ENCODE measurements at regions not wholly inside any gene's neighbourhood (a gene's known extent, or its start where the extent isn't known, plus 50 kb on each side); places are given as distances from the start of the nearest gene placed in this dataset.

DNA sequence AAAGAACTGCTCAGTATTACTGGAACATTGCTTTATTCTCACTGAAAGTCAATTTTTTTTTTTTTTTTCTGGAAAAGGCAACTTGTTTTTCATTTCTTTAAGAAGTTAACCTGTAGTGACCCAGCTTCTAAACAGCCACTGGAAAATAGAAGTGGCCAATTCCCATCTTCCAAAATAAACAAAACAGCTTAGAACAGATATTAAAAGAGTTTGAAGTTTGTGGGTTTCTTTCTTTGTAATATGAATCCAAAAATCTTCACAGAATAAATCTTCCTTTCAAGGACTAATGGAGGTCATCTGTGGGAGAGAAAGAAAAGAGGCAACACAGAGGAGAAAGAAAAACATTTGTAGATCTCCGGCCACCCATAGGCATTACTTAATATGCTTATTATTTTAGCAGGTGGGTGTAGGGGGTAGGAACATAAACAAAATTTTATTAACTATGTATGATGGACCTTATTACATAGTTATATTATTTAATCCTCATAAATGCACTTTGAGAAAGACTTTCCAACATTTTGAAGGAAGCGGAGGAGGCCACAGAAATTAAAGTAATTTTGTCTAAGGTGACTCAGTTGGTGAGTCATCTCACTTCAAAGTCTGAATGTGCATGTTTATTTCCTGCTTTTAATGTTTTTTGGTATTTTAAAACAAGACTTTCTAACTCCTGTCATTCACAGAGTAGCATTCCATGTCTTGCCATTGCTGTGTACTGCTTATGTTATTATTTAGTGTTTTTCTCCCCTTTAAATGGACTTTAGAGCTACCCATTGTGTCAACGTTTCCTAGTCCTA, 1791.8 kb upstream of the WWC1 start:
- no peak for DNase-seq (ENCODE audit: low spot score)
- WGBS (ENCODE audit: low lambda C conversion rate, missing lambda C conversion rate): 90% methylated on average over 3 of the region's 3 CpGs
- no peak overlapping the region for H2AFZ ChIP-seq
- H3K27ac ChIP-seq: no peak overlapping the region
- no peaks in the 10 kb centered on the region for H3K36me3 ChIP-seq (replicated peaks; ENCODE audit: insufficient read depth, low read depth)
- H4K20me1 ChIP-seq (ENCODE audit: insufficient read depth, poor library complexity, severe bottlenecking): no peaks in the 10 kb centered on the region
- H3K27me3 ChIP-seq: no peaks in the 10 kb centered on the region
- H3K4me3 ChIP-seq: no peak overlapping the region
- no peaks in the 10 kb centered on the region for H3K9me3 ChIP-seq (ENCODE audit: low read depth)
- no peaks in the 10 kb centered on the region for H3K9me2 ChIP-seq (replicated peaks; ENCODE audit: insufficient read depth)
- TF ChIP-seq, protein P1, sequence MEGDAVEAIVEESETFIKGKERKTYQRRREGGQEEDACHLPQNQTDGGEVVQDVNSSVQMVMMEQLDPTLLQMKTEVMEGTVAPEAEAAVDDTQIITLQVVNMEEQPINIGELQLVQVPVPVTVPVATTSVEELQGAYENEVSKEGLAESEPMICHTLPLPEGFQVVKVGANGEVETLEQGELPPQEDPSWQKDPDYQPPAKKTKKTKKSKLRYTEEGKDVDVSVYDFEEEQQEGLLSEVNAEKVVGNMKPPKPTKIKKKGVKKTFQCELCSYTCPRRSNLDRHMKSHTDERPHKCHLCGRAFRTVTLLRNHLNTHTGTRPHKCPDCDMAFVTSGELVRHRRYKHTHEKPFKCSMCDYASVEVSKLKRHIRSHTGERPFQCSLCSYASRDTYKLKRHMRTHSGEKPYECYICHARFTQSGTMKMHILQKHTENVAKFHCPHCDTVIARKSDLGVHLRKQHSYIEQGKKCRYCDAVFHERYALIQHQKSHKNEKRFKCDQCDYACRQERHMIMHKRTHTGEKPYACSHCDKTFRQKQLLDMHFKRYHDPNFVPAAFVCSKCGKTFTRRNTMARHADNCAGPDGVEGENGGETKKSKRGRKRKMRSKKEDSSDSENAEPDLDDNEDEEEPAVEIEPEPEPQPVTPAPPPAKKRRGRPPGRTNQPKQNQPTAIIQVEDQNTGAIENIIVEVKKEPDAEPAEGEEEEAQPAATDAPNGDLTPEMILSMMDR (IDR thresholded peaks at IDR 0.05; ENCODE audit: poor library complexity): no peak
- TF ChIP-seq EZH2phosphoT487 (IDR thresholded peaks at IDR 0.05; ENCODE audit: low read depth, severe bottlenecking, unreplicated experiment) (no peak), EZH2 (IDR thresholded peaks at IDR 0.05; ENCODE audit: borderline replicate concordance) (no peak)
- H3K79me2 ChIP-seq: no peaks in the 10 kb centered on the region
- no peaks in the 10 kb centered on the region for H3K4me1 ChIP-seq (ENCODE audit: insufficient read depth)
- H3K4me2 ChIP-seq: no peak overlapping the region

DNA sequence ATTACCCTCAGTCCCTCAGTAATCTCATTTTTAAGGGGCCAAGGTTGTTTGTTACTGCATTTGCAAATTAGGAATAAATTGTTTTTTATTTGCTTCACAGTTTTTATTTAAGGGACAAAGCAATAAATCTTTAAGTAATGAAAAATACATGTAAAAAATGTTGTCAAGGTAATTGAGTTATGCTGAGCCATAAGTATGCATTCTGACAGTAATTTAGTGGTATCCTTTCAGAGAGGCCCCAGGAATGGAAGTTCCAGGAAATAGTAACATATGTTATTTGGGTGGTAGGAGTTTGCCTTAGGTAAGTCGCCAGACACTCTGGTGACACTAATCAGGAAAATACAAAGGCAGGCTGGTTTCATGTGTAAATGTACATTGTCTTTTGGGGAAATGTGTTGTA, 1787.9 kb upstream of the WWC1 start:
- Histone ChIP-seq H3K27ac (no peak overlapping the region), H3K27me3 (no peaks in the 10 kb centered on the region), H4K20me1 (ENCODE audit: insufficient read depth, poor library complexity, severe bottlenecking) (no peaks in the 10 kb centered on the region), H3K4me1 (ENCODE audit: insufficient read depth) (no peaks in the 10 kb centered on the region), H3K9me3 (ENCODE audit: low read depth) (no peaks in the 10 kb centered on the region), H2AFZ (no peak overlapping the region), H3K36me3 (replicated peaks; ENCODE audit: insufficient read depth, low read depth) (no peaks in the 10 kb centered on the region), H3K79me2 (no peaks in the 10 kb centered on the region), H3K4me2 (no peak overlapping the region), H3K9me2 (replicated peaks; ENCODE audit: insufficient read depth) (no peaks in the 10 kb centered on the region), H3K4me3 (no peak overlapping the region)
- TF ChIP-seq EZH2phosphoT487 (IDR thresholded peaks at IDR 0.05; ENCODE audit: low read depth, severe bottlenecking, unreplicated experiment): no peak
- no peak for TF ChIP-seq EZH2 (IDR thresholded peaks at IDR 0.05; ENCODE audit: borderline replicate concordance)
- TF ChIP-seq, protein P1 (IDR thresholded peaks at IDR 0.05; ENCODE audit: poor library complexity): no peak
- WGBS (ENCODE audit: low lambda C conversion rate, missing lambda C conversion rate): 85% methylated on average over 1 of the region's 1 CpG
- no peak for DNase-seq (ENCODE audit: low spot score)

DNA sequence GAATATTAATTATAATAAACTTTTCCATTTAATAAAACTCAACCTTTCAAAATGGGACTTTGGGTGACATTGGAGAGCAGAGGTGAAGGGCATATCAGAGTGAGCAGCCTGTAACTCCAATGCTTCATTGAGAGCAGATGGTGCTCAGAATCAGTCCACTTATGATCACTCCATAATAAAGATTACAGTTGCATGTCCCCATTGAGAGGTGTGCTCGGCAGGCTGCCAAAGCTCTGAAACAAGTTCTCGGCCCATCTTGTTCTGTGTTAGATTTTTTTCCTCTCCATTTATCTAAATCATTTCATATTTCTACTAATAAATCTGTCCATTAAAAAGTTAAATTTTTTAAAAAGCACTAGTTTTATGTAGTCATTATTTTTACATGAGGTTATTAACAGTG, 1786.4 kb upstream of the WWC1 start:
- no peak overlapping the region for H2AFZ ChIP-seq
- DNase-seq (ENCODE audit: low spot score): no peak
- WGBS (ENCODE audit: low lambda C conversion rate, missing lambda C conversion rate): 91% methylated on average over 2 of the region's 2 CpGs
- H3K27me3 ChIP-seq: no peaks in the 10 kb centered on the region
- no peak overlapping the region for H3K27ac ChIP-seq
- H3K4me3 ChIP-seq: no peak overlapping the region
- H3K9me3 ChIP-seq (ENCODE audit: low read depth): no peaks in the 10 kb centered on the region
- no peaks in the 10 kb centered on the region for H4K20me1 ChIP-seq (ENCODE audit: insufficient read depth, poor library complexity, severe bottlenecking)
- no peak overlapping the region for H3K4me2 ChIP-seq
- H3K36me3 ChIP-seq (replicated peaks; ENCODE audit: insufficient read depth, low read depth): no peaks in the 10 kb centered on the region
- no peaks in the 10 kb centered on the region for H3K4me1 ChIP-seq (ENCODE audit: insufficient read depth)
- no peak for TF ChIP-seq EZH2 (IDR thresholded peaks at IDR 0.05; ENCODE audit: borderline replicate concordance)
- TF ChIP-seq, protein P1 (IDR thresholded peaks at IDR 0.05; ENCODE audit: poor library complexity): no peak
- H3K79me2 ChIP-seq: no peaks in the 10 kb centered on the region
- H3K9me2 ChIP-seq (replicated peaks; ENCODE audit: insufficient read depth): no peaks in the 10 kb centered on the region

Measured in hepatocyte (in vitro differentiated cells).